Activated CD8-positive, alpha-beta memory T cell treated with anti-CD3 and anti-CD28 coated beads for 4 hours (primary cell): ENCODE measurements at regions not wholly inside any gene's neighbourhood (a gene's known extent, or its start where the extent isn't known, plus 50 kb on each side); places are given as distances from the start of the nearest gene placed in this dataset.
"Not testable (repeated sequence)": the region's sequence is repeated elsewhere in the genome, so short reads cannot be mapped to it uniquely, and the experiment has no call there.

Source experiments
- DNase-seq, 2 donors: peaks; one replicate each; pipeline ENCODE4 v3.0.0-alpha.2; 2020; ENCODE audit warnings: low read depth in 2 of 2

DNA sequence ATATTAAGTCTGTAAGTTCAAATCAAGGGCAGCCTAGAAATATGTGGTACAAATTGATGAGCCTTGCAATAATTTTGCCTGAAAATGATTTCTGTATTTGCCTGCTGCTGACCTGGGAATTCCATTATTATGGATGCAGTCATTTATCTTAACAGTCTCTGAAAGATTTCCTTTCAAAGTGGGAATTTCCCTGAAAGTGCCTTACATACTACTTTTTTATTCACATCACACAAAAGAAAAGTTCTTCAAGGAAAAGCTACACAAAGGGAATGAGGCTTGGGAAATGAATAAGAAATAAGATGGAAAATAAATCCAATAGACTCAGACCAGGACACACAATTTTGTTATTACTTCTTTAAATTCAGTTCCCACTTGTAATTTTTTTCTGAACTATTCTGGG is 537.8 kb upstream of the PTGER4 start:
- DNase-seq: no peak

DNA sequence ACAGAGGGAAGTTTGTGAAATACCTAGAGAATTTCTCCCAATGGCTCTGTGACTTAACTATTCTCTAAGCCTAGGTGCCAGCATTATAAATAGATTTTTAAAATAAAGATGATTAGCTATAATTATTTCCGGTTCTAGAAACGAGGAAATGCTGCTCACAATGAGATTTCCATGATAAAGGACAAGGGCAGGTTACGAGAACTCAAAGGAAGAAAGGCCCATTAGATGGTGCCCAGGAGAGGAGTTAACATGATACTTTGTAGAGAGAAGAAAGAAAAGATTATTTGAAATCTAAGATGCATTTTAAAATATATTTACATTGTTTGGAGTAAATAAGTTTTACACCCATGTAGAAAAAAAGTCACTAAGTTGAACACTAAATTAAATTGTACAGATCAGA is 538.3 kb upstream of the PTGER4 start:
- no peak for DNase-seq

DNA sequence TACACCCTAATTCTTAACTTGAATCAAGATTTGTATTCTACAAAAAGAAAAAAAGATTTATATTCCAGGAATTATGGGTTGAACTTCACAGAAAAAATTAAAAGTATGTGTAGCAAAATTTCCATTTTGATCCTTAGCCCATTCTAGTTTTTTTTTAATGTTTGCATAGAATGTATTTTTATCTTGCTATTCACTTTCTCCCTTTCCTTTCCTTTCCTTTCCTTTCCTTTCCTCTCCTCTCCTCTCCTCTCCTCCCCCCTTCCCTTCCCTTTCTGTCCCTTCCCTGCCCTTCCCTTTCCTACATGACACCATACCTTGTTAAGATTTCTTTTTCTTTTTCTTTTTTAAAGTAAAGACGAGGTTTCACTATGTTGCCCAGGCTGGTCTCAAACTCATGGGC is 542.5 kb upstream of the PTGER4 start:
- DNase-seq: no peak

DNA sequence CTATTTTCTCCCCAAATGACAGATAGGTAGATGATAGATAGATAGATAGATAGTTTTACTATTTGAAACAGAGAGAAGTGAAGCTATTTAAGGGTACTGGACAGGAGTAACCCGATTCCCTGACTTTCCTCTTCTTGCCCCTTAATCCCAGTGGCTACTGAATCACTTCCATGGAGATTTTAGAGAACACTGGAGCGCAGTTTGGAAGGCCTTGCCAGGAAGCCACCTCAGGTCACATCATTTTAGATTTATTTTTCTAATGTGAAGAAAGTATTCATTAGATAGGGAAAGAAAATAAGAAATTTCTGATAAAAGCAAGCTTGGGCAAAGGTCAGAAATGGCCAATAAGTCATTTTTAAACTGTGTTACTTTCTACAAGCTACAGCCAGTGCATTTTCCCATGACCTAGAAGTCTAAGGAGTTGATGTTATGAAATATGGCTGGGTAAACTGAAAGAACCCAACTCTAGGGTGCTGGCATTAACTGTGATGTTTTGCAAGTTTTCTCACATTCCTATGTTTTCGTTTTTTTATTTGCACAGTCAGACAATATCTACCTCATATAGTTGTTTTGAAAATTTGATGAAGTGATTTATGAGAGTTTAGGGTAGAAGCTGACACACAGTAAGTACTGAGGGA is 544.7 kb upstream of the PTGER4 start:
- no peak for DNase-seq

DNA sequence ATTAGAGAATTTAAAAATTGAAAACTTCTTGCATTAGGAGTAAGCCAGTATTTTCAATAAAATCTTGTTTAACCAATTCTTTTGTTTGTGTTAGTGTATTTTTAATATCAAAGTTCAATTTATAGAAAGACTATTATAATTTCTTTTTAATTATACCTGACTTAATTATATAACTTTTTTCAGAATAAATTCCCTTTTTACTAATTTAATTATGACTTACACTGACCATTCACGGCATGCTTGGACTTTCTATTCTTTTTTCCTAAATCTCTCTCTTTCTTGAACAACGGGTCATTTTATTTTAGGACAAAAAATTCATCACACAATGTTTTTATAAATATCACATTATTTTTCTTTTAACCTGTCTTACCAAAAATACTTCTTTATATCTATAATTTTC is 555.3 kb upstream of the PTGER4 start:
- no peak for DNase-seq

DNA sequence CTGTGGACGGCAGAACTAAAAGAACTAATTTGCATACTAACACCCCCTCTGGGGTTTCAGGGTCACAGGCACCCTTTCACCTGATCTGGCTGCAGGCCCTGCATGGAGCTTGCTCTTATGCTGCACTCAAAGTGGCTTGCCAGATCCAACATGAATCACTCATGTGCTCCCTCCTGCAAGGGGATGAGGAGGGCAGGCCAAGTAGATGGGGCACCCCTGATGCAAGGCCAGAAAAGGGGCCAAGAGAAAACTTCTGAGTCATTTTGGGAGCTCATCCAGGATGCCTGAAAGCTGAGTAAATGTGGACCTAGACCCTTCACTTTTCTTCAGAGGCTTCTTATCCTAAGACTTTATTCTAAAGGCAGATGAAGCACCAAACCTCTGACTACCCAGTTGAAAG is 558.5 kb upstream of the PTGER4 start:
- DNase-seq: no peak

DNA sequence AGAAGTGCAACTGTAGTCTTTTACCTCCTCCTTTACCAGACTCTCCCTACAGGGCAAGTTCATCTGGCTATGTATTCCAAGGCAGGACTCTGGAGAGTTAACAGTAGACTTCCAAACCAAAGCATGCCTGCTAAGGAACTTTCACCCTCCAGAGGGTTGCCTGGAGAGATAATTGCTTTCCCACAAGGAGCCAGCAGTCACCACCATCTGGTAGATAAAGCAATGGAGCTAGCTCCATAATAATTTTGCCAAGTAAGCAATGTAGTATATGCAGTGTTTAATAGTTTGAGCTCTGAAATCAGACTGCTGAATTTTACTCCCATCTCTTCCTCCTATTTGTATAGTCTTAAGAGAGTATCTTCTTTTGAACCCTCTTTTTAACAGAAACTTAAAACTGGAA is 566.8 kb upstream of the PTGER4 start:
- DNase-seq: no peak

DNA sequence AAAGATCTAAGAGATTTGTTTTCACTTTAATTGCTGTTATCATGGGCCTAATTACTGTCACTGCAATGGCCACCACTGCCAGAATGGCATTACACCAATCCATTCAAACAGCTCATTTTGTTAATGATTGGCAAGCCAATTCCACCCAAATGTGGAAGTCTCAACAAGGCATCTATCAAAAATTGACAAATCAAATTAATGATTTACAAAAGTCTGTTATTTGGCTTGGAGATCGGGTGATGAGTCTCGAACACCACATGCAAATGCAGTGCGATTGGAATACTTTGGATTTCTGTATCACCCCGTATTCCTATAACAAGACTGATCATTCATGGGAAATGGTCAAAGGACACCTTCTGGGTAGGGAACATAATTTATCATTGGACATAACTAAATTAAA is 568.7 kb upstream of the PTGER4 start:
- not testable (repeated sequence) for DNase-seq

DNA sequence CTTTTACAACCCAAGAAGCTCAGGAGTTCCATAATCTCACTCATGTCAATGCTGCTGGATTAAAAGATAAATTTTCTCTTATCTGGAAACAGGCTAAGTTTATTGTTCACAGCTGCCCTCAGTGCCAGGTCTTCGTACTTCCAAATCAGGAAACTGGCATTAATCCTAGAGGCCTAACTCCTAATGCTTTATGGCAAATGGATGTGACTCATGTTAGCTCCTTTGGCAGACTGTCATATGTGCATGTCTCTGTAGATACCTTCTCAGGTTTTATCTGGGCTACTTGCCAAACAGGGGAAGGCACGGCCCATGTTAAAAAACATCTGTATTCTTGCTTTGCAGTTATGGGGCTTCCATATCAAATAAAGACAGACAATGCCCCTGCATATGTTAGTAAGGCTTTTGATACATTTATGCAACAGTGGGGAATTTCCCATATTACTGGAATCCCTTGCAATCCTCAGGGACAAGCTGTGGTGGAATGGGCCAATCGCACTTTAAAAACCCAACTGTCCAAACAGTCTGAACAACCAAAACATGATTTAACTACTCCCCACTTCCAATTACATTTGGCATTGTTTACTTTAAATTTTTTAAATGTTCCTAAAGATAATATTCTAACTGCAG is 570.8 kb upstream of the PTGER4 start:
- DNase-seq: not testable (repeated sequence)

DNA sequence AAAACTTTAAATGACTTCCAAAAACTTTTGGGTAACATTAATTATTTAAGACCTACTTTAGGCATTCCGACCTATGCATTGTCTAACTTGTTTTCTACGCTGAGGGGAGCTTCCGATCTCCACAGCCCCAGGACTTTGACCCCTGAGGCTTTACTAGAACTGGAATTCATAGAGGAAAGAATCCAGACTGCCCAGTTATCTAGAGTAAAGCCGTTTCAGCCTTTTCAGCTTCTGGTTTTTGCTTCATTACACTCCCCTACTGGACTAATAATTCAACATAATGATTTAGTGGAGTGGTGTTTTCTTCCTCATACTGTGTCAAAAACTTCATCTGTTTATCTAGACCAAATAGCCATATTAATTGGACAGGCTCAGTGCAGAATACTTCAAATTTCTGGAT is 571.9 kb upstream of the PTGER4 start:
- not testable (repeated sequence) for DNase-seq

DNA sequence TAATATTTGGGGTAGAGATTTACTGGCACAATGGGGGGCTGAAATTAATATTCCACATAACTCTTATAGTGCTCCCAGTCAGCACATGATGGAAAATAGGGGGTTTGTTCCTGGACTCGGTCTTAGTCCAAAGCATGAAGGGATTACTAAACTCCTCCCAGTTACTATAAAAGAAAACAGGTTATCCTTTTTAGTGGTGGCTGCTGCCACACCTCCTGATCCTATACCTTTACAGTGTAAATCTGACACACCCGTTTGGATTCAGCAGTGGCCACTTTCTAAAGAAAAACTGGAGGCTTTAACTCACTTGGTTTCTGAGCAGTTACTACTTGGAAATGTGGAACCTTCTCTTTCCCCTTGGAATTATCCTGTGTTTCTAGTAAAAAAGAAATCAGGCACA is 572.9 kb upstream of the PTGER4 start:
- DNase-seq: no peak

DNA sequence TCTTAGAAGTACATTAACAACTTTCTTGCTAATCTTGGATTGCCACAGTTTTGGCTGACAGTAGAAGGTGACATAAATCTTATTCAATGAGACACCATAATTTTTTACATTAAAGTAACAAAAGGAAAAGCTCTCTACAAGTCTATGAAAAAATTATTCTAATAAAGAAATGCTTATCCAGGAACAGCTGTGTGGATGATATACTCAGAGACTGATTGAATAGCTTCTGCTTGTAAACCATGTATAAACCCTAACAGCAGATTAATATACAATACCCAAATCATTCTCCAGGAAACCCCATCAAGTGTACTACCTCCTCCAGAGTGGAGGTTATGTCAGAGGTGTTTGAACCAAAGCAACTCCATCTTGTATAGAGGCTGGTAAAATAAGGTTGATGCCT is 581.4 kb upstream of the PTGER4 start:
- DNase-seq: no peak

DNA sequence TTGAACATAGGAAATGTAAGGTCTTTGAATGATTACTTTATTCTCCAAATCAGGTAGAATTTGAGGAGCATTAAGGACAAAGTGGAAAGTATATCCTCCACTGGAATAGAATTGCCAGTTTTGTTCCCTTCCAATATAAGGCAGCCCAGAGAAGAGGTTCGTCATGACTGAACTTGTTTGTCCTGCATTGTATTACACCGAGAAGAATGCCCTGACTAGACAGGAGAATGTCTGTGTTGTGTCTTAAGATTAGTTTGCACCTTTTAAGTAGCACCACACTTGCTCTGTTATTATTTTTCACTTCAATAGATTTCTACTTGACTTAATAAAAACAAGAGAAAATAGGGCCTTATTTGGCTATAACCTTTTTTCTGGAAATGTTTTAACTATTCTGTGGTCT is 586.2 kb upstream of the PTGER4 start:
- DNase-seq: no peak

DNA sequence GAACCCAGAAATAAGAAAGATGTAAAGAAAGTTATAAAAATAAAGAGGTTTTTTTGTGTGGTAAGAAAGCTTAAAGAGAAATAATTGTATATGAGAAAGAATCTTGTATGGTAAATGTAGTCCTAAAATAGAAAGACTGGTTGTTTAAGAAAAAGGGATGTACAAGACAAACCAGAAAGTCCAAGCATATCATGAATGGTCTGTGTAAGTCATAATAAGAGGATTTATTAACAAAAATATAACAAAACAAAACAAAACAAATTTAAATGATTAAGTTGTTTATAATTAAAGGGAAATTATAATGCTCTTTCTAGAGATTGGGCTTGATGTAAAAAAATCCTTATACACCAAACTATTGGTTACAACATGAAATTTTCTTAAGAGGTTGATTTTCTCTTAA is 590.4 kb upstream of the PTGER4 start:
- DNase-seq: no peak

DNA sequence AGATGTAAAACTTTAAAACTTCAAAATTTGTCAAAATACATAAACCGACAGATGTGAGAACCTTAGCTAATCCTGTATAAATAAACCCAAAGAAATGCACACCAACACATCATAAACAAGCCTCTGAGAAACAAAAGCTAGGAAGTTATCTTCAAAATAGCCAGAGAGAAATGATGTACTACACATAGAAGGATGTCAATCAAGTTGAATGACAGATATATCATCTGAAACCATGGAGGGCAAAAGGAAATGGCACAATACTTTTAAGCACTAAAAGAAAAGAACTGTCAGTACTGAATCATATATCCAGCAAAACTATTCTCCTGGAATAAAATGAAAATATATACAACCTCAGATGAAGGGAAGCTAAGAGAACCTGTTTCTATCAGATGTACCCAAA is 595.1 kb upstream of the PTGER4 start:
- no peak for DNase-seq

DNA sequence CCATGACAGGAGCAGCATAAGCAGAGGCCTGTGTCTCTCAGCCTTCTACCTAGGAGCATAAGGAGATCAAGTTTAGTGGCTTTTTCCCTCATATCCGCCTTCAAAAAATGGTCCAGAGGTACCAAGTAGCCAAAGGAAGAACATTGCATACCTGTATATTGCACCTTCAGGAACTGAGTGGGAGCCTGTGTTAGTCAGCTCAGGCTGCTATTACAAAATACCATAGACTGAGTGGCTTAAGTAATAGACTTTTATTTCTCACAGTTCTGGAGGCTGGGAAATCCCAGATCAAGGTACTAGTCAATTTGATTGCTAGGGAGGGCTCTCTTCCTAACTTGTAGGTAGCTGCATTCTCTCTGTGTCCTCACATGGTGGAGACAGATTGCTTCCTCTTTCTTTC is 597.4 kb upstream of the PTGER4 start:
- no peak for DNase-seq

DNA sequence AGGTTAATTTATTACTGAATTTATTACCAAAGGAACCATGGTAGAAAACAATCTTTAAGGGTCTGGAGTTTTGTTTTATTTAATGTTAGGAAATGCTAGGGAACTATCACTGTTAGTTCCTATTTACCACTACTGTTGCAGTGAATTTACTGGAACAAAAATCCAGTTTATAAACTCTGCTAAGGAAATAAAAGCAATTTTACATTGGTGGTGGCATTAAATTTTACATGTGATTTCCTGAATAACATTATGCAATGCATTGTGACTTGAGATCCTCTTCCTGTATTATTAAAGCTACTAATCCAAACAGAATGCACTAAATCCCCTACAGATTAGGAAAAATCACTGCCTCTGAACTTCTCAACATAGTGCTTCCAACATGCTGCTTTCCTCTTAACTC is 599.5 kb upstream of the PTGER4 start:
- DNase-seq: no peak

DNA sequence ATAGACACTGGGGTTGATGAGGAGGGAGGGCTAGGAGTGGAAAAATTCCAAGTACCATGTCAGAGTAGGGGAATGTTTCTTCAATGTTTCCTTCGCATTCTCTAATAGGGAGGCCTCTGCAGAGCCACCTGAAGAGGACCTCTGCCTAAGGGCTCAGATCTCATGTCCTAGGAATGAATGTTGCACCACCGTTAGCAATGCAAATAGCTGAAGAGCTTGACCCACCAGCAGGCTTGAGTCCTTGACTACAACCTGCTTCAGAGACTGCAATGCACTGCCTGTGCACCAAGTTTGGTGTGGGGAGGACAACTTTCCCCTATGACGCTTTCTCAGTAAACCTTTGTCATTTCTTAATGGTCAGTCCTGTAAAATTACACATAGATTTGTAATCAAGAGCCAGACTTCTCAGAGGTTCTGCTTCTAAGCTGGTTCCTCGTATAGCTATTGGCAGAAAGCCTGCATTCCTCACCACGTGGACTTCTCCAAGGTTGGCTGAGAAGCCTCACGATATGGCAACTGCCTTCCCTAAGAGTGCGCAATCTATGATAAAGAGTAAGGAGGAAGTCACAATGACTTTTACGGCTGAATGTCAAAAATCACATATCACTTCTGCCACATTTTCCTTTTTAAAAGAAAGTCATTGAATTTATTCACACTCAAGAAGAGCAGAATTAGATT is 600.7 kb upstream of the PTGER4 start:
- no peak for DNase-seq

DNA sequence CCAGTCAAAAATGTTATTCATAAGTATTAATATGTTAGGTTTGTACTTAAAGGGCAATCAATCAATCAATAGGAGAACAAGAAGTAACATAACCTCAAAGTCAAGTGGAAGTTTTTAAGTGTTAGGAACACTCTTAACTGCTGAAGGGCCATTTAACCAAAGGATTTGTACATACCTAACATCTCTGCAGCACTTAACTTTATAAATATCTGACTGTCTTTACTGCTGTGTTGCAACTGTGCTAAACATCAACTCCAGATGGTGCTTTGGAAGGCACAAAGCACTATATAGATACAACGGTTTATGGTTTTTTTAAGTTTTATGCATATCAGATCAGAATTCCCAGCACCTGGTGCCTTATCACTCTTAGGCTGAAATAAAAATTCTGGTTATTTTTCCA is 604.9 kb upstream of the PTGER4 start:
- DNase-seq: no peak

DNA sequence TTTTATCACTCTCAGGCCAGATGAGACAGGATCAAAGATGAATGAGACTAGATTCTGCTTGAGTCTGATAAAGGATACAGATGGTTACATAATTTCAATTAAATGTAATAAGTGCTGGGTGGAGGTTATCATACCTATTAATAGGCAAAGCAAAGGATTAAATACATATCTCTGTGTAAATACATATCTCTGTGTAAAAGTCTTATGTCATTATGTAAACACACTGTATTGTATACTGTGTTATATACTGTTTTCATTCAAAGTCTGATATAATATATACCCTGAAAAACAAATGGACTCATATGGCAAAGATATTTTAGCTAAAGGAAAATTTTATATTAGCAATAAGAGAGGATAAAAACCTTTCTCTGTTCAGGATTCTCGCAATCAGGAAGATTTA is 605.8 kb upstream of the PTGER4 start:
- no peak for DNase-seq

DNA sequence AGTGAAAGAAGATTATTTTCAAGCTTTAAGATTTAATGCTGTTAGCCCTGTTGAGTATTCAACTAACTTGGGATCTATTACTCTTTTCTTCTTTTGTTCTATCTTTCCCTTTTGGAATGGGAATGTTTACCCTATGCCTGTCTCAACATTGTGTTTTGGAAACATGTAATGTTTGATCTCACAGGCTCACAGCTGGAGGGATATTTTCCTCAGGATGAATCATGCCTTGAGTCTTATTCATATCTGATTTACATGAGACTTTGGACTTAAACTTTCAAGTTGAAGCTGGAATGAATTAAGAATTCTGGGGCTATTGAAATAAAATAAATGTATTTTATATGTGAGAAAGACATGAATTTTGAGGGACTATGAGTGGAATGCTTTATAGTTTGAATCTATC is 607.8 kb upstream of the PTGER4 start:
- no peak for DNase-seq

DNA sequence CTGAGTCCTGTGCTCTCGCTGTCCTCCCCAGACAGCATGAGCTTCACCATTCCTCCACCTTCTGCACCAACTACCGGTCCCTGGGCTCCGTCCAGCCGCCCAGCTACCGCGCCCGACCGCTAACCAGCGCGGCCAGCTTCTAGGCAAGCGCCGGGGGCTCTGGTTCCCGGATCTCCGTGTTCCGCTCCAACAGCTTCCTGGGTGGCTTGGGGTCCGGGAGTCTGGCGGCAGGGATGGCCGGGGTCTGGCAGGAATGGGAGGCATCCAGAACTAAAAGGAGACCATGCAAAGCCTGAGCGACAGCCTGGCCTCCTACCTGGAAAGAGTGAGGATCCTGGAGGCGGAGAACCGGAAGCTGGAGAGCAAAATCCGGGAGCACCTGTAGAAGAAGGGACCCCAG is 613.1 kb upstream of the PTGER4 start:
- DNase-seq: no peak

DNA sequence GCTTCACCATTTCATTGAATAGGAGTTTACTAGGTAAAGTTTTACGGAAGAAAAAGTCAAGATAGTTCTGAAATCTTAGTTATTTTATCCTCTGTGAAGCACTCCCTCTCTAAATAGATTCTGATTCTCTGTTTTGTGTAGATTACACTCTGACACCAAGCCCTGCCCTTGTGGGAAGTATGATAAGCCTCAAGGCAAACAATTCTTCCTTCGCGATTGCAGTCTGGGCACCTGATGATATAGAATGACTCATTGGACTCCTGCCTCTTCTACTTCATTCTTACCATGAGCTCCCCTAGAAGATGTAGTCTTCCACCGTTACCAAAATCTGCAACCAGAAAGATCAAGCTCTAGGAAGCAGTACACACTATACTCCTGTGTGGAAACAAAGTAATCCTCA is 626.9 kb upstream of the PTGER4 start:
- no peak for DNase-seq

DNA sequence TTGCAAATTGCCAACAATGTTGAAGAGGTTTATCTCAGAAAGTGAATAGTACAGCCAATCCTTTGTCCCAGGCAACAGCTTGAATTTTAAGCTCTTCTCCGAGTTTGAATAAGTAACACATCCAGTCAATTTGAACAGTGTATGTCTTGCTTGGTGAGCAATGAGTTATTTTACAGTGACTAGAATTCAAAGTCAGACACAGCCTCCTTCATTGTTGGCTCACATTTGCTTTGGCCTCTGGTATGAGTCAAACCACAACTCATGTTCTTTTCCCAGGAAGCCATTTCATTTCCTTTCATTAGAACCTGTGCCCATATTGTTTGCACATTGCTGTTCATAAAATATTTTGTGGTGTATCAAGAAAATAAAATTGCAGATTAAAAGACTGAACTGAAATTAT is 622.0 kb upstream of the DAB2 start:
- DNase-seq: no peak
